Kidney (tissue), 13 donors: ENCODE measurements at regions not wholly inside any gene's neighbourhood (a gene's known extent, or its start where the extent isn't known, plus 50 kb on each side); places are given as distances from the start of the nearest gene placed in this dataset.

Experiments used
- DNase-seq, 5 donors: peaks; one replicate each; pipeline ENCODE4 v3.0.0-alpha.2; 2013 to 2020
- FAIRE-seq: peaks from 2 replicates; lab custom pipeline; 2012; peaks lifted over from hg19 to GRCh38; lab: Jason Lieb, UNC
- H3K27ac ChIP-seq, 2 donors: one replicate each; pipeline ENCODE4 v1.7.0; 2013; ENCODE audit warnings: low read depth in 2 of 2, low read length in 2 of 2, inconsistent platforms in 1 of 2
- H3K27me3 ChIP-seq: one replicate; pipeline ENCODE4 v1.7.1; 2013; ENCODE audit warnings: low read length, inconsistent platforms; ENCODE audit not compliant: control insufficient read depth, insufficient read depth
- H3K36me3 ChIP-seq, 3 donors: one replicate each; pipeline versions ENCODE4 v1.7.0 to v1.7.1; 2013; ENCODE audit warnings: low read length in 3 of 3, control low read depth in 1 of 3, inconsistent platforms in 1 of 3; ENCODE audit not compliant: insufficient read depth in 3 of 3, control insufficient read depth in 2 of 3
- H3K4me1 ChIP-seq, 3 donors: one replicate each; pipeline versions ENCODE4 v1.7.0 to v1.7.1; 2013; ENCODE audit warnings: low read length in 3 of 3, inconsistent platforms in 1 of 3, low read depth in 1 of 3; ENCODE audit not compliant: control insufficient read depth in 2 of 3, insufficient read depth in 2 of 3
- H3K4me3 ChIP-seq, 3 donors: one replicate each; pipeline versions ENCODE4 v1.7.0 to v1.8.1; 2013; ENCODE audit warnings: low read length in 3 of 3, control low read depth in 1 of 3, inconsistent platforms in 1 of 3
- H3K9ac ChIP-seq, 3 donors: one replicate each; pipeline versions ENCODE4 v1.7.0 to v1.7.1; 2013; ENCODE audit warnings: low read length in 3 of 3, control low read depth in 1 of 3, inconsistent platforms in 1 of 3
- H3K9me3 ChIP-seq, 3 donors: one replicate each; pipeline versions ENCODE4 v1.7.0 to v1.7.1; 2013; ENCODE audit warnings: low read length in 3 of 3, control low read depth in 1 of 3, inconsistent platforms in 1 of 3; ENCODE audit not compliant: control insufficient read depth in 2 of 3, insufficient read depth in 1 of 3
- CTCF ChIP-seq: IDR thresholded peaks from 3 replicates; pipeline ENCODE4 v1.5.1; 2012; ENCODE audit warnings: mild to moderate bottlenecking, moderate library complexity, borderline replicate concordance; ENCODE audit not compliant: insufficient read depth; ENCODE audit errors: extremely low read depth
- intact Hi-C: fragments of 100-400 bp; cut with DNase I; formaldehyde crosslinking; loops from one replicate; pipeline ENCODE4 v1.11.1; 2022
- donor health status: control.
- donor health status: control.
- donor health status: control.
- donor health status: control.
- donor health status: control.
- donor health status: DM: yes; HTN: yes; CAD: no.
- donor health status: Normal renal cell carcinoma (clear cell type).

DNA sequence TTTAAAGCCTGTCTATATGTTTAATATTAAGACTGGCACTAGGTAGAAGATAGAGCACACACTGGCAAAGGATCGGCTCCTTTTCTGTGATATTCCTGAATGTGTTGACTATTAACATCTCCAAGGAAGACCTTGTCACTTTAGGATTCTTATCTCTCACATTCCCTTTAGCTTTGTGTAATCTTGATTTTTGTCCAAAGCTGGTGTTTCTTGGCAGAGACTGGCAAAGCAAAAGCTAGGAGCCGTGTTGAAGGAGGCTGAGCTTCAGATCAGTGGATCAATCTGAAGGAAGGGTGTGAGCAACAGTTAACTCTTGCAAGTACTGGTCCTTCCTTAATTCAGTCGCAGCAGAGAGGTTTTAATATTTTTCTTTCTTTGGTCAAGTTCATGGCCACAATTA lies 830.4 kb upstream of the ZNF608 start:
- no peak overlapping the region for H3K4me3 ChIP-seq
- DNase-seq (no peak), FAIRE-seq (no peak)
- no peaks in the 10 kb centered on the region for H3K27me3 ChIP-seq
- peaks cover 0 to 2% (median 0%) of the 10 kb centered on the region in 3 donors for H3K4me1 ChIP-seq
- no peaks in the 10 kb centered on the region for H3K9me3 ChIP-seq
- intact Hi-C loops, result no loop called here
- H3K36me3 ChIP-seq, result no peaks in the 10 kb centered on the region
- H3K9ac ChIP-seq, result no peak overlapping the region
- no peak overlapping the region for H3K27ac ChIP-seq
- no peak for TF ChIP-seq CTCF

DNA sequence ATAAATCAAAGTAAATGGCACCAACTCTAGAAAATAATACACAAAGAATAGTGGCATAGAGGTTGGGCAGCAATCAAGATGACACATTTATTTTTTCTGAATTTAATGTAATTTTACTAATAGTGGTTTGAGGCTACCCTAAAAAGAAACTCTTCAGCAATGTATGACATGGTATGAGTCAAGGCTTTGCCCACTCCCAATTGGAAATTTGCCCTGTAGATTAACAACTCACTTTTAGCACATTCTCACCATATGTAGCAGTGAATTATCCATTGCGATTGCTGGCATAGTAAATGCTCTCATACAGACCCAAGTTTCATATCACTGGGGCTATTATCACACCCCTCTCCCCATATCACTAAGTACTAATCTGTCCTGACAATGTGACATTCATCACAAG lies 832.1 kb upstream of the ZNF608 start:
- H3K36me3 ChIP-seq, result no peaks in the 10 kb centered on the region
- no peaks in the 10 kb centered on the region for H3K9me3 ChIP-seq
- H3K9ac ChIP-seq, result no peak overlapping the region
- H3K27ac ChIP-seq, result no peak overlapping the region
- TF ChIP-seq CTCF, result no peak
- no peak for FAIRE-seq
- H3K4me1 ChIP-seq, result peaks cover 0 to 2% (median 0%) of the 10 kb centered on the region in 3 donors
- no peak overlapping the region for H3K4me3 ChIP-seq
- intact Hi-C loops, result no loop called here
- no peaks in the 10 kb centered on the region for H3K27me3 ChIP-seq
- no peak for DNase-seq

- Histone ChIP-seq H3K4me3 (no peak overlapping the region), H3K27ac (no peak overlapping the region), H3K9me3 (no peaks in the 10 kb centered on the region), H3K36me3 (no peaks in the 10 kb centered on the region), H3K9ac (no peak overlapping the region), H3K27me3 (no peaks in the 10 kb centered on the region), H3K4me1 (peaks cover 0 to 2% (median 0%) of the 10 kb centered on the region in 3 donors)
- FAIRE-seq (no peak), DNase-seq (no peak)
- intact Hi-C loops, result no loop called here
- no peak for TF ChIP-seq CTCF
These were observed 832.7 kb upstream of the ZNF608 start for GRCh38 chr5:125579182-125579581.

DNA sequence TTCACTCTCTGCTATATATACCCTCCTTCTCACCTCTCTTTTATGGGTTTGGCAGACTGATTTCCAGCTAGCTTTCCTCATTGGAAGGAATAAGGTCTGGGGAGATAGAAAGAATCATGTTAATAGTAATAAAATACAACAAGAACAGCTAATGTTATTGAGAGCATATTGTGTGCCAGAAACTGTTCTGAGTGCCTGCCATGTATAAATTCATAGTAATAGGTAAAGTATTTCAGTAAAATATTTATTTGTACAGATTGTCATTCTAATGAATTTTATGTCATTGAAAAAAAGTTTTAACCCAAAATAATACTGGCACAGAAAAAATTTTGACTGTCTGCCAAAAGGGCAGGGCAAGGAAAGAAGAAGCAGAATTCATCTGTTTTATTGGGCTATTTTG lies 834.9 kb upstream of the ZNF608 start:
- H3K9ac ChIP-seq, result no peak overlapping the region
- no peak for DNase-seq
- no peaks in the 10 kb centered on the region for H3K27me3 ChIP-seq
- intact Hi-C loops, result no loop called here
- no peak for TF ChIP-seq CTCF
- no peaks in the 10 kb centered on the region for H3K4me1 ChIP-seq
- FAIRE-seq, result no peak
- no peak overlapping the region for H3K4me3 ChIP-seq
- no peak overlapping the region for H3K27ac ChIP-seq
- H3K36me3 ChIP-seq, result no peaks in the 10 kb centered on the region
- H3K9me3 ChIP-seq, result no peaks in the 10 kb centered on the region
